GM19240 (cell line): ENCODE measurements at regions not wholly inside any gene's neighbourhood (a gene's known extent, or its start where the extent isn't known, plus 50 kb on each side); places are given as distances from the start of the nearest gene placed in this dataset.
"Not testable (repeated sequence)": the region's sequence is repeated elsewhere in the genome, so short reads cannot be mapped to it uniquely, and the experiment has no call there.

Source experiments
- DNase-seq: peaks from one replicate; pipeline ENCODE4 v3.0.0; 2011; ENCODE audit warnings: low spot score; ENCODE audit not compliant: insufficient read length

DNA sequence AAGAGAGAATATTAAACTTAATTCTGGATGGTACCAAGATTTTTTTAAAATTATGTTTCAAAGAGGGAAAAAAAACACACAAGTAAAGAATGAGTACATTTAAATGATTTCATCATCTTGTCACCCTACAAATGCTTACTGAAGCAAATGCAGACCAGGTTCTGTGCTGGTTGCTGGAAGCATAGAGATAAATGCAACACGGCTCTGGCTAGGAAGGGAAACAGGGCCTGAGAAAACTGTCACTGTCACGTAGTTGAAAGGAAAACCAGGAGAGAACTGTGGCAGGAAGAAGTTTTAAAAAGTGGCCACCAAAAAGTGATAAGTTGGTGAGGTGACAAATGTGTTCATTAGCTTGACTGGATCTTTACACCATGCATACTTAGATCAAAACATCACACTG, 336.9 kb upstream of the NFIA start:
- no peak for DNase-seq

DNA sequence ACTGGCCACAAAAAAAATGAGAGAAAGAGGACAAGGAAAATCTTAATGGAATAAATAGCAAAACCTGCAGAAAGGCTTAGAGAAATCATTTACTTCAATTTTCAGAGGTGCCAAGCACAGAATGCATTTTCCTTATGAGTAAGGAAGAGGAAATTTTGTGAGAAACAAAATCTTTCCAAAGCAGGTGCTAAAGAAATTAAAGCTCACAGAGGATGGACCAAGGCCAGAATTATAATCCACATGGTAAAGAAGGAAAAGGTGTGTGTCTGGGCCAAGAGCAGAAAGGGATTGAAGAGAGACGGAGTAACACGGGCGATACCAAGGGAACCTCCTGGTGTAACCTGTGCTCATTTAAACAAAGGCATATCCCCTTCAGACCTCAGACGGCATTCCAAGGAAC, 340.0 kb upstream of the NFIA start:
- DNase-seq = no peak

DNA sequence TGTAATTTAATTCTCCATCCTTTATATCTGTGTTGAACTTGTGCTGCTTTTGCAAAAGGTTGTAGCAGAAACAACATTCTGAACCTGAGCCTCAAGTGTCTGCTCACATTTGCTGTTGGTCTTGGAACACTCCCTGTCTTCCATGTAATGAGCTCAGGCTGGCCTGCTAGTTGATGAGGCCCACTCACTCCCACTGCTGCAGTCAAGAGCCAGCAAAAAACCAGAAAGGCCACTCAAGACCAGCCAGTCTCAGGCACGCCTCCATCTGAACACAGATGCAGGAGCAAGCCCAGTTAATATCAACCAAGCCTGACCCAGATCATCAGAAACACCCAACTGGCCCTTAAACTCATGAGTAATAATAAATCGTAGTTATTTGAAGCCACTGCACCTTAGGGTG, 342.2 kb upstream of the NFIA start:
- DNase-seq = no peak

DNA sequence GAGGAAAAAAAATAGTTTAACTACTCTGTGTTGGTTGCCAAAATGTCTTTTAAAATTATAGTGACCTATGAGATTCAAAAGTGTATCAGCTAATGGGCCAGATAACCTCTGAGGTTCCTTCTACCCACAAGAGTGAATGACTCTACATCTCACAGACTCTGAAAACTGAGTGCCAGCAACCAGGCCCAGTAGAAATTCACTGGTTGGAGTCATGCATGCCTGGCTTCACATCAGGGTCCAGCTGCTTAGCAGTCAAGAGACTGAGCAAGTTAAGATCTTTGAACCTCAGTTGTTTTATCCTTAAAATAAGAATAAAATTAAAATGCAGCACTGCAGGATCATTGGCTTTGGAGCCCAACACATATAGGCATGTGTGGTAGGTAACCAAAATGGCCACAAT, 342.6 kb upstream of the NFIA start:
- no peak for DNase-seq

DNA sequence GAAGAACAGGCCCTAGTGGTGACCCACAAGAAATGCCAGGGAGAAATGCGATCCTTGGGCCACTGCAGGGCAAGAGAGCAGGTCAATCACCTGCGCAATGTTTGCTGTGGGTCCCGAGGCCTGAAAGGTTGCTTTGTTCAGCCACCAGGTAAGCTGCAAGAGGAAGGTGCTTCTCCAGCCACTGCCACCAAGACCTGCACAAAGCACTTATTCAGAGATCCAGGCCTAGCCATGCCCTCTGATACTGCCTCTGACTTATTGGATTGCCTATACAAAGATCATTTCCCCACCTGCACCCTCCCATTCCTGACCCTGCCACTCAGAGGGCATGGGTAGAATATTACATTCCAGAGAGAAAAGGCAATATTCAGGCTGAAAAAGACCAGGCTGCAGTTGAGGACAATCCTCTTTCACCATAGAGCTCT, 349.4 kb upstream of the NFIA start:
- no peak for DNase-seq

DNA sequence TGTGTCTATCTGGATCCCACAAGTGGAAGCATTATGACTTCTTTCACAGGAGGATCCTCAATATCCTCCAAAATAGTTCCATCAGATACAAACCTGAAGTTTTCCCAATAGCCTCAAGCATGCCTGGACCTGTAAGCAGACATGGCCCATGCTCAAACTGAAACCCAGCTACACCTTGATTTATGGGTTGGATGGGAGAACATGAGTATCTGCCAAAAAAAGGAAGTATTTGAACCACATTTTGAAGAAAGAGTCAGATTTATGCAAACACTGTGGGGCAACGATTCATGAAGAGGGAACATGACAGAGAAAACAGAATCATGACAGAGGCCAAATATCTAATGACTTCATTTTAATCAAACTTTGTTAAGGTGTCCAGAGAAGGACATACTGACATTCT, 351.0 kb upstream of the NFIA start:
- DNase-seq = no peak

DNA sequence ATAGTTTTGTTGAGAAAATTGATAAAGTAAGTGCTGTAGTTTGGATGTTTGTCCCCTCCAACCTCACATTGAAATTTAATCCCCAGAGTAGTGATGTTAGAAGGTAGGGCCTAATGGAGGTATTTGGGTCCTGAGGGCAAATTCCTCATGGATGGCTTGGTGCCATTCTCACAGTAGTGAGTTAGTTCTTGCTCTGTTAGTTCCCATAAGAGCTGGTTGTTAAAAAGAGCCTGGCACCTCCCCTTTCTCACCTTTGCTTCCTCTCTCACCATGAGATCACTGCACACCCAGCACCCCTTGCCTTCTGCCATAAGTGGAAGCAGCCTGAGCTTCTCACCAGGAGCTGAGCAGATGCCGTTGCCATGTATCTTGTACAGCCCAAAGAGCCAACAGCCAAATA, 354.8 kb upstream of the NFIA start:
- DNase-seq = no peak

DNA sequence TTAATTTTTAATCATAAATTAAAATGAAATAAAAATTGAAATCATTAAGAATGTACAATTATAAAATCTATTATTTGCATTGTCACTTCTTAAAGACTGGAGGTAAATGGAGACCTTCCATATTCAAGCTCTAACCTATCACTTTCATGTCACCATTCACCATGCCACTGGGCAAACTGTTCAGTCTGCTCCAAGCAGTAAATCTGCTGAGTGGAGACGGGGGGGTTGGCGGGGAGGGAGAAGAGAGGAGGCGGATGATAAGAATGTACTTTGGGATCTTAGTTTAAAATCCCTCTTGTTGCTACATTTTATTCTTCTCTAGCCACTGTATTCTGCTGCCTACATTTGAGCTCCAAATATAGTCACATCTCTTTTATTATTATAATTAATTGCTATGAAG, 365.9 kb upstream of the NFIA start:
- no peak for DNase-seq

DNA sequence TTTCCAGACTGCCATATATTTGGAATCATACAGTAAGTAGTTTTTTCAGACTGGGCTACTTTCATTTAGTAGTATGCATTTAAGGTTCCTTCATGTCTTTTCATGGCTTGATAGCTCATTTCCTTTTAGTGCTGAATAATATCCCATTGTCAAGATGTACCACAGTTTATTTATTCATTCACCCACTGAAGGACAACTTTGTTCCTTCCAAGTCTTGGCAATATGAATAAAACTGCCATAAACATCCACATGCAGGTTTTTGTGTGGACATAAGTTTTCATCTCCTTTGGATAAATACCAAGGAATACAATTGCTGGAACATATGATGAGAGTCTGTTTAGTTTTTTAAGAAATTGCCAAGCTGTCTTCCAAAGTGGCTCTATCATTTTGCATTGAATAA, 366.4 kb upstream of the NFIA start:
- no peak for DNase-seq

DNA sequence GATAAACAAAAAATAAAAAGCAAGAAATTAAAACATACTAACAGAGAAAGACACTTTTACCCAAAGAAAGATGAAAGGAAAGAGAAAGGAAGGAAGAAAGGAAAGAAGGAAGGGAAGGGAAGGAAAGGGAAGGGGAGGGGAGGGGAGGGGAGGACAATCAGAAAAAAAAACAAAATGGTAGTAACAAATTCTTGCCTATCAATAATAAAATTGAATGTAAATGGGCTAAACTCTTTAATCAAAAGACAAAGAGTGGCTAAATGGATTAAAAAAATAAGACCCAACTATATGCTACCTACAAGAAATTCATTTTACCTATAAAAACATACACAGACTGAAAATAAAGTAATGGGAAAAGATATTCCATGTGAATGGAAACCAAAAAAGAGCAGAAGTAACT, 372.9 kb upstream of the NFIA start:
- no peak for DNase-seq

DNA sequence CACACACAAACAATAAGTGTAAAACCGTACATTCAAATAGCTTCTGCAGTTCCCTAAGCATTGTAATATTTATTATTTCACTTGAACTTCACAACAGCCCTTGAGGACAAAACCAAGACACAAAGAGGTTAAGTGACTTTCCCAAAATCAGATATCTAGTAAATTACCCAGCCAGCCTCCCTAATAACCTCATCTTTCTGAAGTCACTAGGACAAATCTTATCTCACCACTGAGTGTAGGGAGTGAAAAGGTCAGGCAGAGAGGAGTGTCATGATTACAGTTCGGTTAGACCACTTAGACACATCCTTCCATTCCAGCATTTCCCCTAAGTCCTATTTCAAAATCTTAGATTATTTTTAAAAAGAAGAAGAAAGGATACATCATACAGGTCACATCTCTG, 377.3 kb upstream of the NFIA start:
- no peak for DNase-seq

DNA sequence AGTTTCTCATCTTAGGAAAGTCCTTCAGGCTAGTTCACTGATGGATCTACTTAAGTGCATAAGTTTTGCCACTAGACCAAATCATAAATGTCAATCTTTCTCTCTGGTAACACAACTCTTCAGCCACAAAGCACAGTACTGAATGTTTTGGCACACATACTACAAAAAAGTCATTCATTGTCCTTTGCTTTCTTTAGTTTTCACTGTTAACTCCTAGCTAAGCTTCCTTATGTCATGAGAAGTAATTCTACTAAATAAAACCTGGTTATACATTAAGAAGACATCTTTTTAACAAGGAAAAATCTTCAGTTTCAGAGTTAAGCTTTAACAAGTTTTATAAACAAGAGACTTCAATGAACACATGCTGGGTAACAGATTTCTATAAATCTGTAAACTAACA, 379.2 kb upstream of the NFIA start:
- no peak for DNase-seq

DNA sequence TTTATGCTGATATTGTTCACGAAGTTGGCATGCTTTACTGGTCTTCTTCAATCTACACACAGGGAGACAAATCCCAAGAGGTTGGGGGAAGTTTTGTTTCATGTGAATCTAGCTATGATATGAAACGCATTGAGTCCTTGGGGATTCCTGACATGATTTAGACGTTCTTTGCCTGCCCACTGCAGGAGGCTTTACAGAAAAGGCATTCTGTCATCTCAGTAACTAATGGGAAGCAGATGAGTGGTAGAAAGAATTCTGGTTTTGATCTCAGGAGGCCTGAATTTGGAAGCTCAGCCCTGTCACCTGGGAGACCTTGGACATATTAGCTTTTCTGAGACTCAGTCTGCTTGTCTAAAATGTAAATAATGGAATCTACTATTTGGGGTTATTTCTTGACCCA, 383.0 kb upstream of the NFIA start:
- DNase-seq = no peak

DNA sequence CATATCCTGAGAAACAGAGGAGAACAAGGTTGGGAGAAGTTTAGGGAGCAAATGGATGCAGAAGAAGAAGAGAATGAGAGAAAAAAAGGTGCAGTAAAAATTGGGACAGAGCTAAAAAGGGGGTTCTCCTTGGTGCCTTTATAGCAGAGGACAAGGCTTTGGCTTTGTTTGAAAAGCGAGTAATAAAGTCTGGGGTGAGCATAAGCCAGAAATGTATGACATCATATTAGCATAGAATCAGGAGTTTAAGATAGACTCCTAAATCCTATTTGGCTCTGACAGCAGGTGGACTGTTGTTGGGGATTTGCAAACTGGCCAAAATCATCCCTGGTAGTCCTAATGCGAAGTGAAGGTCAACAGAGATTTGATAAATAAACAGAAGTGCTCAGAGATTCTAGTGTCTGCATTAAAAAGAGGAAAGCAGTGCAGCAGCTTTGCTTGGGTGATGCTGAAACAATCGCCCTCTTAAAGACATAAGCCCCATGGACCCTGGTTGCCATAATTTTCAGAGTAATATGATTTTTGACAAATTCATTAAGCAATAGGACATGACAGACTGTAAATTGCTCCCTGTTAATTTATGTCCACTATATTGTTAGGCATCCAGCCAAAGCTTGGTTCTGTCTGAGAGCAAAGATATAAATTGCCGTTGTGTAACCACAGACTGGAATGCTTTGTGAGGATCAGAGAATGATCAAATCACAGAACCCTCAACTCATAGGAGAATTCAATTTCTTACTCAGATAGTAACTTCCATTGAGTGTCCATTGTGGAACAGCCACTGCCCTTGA, 385.0 kb upstream of the NFIA start:
- no peak for DNase-seq

DNA sequence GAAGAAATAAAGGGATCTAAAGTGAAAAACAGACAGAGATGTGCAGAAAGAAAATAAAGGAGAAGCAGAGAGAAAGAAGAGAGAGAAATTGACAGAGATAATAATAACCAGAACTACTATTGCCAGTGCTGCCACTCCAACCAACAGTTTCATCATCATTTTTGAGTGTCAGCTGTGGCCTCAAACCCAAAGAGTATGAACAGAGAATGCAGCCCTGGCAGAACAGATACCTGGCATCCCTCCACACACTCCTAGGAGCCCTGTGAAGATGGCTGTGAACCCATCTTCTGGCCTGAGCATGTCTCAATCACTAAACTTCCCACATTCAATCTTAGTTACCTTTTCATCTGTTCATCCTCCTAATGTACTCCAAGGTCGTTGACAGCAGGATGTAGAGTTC, 385.8 kb upstream of the NFIA start:
- no peak for DNase-seq

DNA sequence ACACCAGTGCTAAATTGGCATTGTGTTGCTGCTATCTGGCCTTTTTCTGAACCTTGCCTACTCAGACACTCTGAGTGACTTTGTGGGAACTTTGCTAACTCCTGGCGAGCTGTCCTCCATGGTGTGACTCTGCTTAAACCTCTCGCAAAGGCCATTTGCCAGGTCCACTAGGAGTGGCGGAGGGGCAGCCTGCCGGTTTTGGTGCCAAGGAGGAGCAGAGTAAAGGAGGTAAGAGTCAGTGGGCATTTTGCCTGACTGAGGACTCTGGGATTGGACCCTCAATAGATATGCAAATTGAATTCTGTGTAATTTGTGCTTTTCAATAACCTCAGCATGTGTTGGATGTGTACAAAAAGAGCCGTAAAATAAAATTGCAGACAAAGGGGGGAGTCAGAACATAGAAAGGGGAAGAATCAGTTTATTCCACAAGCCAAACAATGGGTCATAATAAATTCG, 386.6 kb upstream of the NFIA start:
- DNase-seq = no peak

DNA sequence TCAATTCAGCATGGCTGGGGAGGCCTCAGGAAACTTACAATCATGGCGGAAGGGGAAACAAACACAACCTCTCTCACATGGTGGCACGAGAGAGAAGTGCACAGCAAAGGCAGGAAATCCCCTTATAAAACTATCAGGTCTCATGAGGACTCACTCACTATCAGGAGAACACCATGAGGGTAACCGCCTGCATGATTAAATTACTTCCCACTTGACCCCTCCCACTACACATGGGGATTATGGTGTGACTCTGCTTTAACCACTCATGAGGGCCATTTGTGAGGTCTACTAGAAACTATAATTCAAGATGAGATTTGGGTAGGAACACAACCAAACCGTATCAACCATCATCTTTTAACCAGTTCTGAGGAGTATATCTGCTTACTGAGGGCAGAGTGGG, 387.4 kb upstream of the NFIA start:
- no peak for DNase-seq

DNA sequence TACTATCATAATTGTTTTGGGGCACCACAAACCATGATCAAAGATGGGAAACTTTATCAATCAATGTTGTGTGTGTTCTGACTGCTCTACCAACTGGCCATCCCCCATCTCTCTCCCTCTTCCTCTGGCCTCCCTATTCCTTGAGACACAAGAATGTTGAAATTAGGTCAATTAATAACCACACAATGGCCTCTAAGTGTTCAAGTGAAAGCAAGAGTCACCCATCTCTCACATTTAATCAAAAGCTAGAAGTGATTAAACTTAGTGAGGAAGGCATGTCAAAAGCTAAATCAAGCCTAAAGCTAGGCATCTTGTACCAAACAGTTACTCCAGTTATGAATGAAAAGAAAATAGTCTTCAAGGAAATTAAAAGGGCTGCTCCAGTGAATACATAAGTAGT, 390.3 kb upstream of the NFIA start:
- DNase-seq = no peak

DNA sequence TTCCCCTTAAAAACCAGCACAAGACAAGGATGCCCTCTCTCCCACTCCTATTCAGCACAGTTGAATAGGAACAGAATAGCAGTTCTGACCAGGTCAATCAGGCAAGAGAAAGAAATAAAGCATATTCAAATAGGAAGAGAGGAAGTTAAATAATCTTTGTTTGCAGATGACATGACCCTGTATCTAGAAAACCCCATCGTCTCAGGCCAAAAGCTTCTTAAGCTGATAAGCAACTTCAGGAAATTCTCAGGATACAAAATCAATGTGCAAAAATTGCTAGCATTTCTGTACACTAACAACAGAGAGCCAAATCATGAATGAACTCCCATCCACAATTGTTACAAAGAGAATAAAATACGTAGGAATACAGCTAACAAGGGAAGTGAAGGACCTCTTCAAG, 394.1 kb upstream of the NFIA start:
- DNase-seq = not testable (repeated sequence)

DNA sequence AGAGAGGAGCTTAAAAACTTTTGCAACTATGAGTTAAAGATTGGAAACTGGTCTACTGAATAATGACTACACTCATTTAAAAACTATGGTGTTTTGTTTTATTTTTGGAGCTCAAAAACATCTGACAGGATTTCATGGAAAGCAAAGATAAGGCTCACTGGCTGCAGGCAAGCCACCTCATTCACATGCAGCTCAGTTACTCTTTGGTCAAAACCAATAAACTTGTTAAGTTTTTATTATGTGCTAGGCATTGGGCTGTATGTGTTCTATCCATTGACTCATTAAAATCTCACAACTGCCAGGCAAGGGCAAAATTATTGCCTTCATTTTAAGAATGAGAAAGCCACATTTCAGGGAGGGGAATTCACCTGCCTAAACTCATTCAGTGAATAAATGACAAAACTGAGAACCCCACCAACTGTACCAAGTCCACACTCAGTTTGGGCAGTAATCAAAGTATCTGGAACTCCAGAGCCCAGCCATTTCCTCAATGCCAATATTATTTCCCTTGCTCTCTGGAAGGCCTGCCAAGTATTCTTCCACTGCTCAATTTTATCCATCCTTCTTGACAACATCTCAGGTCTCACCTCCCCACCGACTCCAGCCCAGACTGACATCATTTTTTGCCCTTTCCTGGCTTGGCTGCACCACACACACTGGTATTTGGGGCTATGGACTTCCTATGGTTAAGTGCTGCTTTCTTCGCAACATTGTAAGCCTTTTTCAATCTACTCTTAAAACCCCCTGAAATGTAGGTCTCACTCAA, 401.1 kb upstream of the NFIA start:
- no peak for DNase-seq

DNA sequence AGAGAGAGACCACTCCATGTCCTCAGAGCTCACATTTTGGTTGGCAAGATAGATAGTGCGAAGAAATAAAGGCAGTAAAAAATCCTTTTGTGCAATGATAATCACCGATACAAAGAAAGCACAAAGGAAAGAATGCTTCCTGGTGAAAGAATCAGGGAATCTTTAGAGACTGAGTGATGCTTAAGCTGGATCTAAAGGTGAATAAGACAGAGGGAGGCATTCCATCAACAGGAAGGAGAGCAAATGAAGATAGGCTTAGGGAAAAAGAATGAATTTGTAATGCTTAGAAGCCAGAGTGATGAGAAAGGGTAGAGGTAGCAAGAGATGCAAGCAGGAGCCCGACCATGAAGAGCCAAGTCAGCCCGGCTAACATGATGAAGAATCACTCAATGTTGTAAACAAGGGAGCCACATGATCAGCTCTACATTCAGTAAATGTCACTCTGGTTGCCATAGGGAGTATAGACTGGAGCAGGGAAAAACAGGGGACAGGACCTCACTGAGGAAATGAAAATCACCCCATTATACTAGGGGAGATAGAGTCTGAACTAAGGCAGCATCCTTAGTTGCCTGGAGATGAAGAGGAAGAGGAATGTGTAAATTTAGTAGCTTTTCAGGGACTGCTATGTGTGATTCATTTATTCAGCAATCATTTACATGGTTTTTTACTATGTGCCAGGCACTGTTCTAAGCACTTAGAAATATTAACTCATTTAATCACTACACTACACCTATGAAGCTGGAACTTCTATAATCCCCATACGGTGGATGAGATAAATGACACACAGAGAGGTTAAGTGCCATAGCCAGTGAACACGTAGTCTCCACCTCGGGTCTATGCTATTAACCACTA, 402.6 kb upstream of the NFIA start:
- no peak for DNase-seq

DNA sequence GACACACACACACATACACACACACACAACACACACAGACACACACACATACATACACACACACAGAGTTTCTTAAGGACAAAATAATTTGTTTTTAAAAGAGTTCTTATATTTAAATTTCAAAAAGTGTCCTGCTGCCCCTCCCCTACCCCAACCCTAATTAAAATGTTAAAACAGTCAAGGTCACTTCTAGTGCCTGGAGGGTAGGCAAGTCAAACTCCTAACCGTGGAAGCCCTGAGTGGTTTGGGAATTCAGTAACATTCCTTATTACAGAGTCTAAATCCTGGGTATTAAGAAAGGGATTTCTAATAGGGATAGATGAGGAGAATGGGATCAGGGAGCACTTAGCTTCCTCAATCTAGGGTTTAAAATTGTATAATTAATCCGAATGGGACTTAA, 403.6 kb upstream of the NFIA start:
- DNase-seq = no peak
